Heart left ventricle (tissue), 16 donors: ENCODE measurements at regions not wholly inside any gene's neighbourhood (a gene's known extent, or its start where the extent isn't known, plus 50 kb on each side); places are given as distances from the start of the nearest gene placed in this dataset.

Source experiments
- ATAC-seq, 4 donors: fragments of 200-7000 bp; cut with Tn5 transposase; one replicate each; pipeline ENCODE4 v1.9.1; 2020 to 2022; ENCODE audit warnings: moderate library complexity in 4 of 4, mild to moderate bottlenecking in 3 of 4, moderate number of reproducible peaks in 1 of 4
- DNase-seq, 5 donors: peaks; one replicate each; pipeline ENCODE4 v3.0.0-alpha.2; 2020
- H3K27ac ChIP-seq, 12 donors: fragments of 200-600 bp; sonication (generic) in 4 of 12; one replicate each; pipeline versions ENCODE4 v1.5.0 to v1.8.0; 2016 to 2022; ENCODE audit warnings: mild to moderate bottlenecking in 2 of 12
- H3K27me3 ChIP-seq, 9 donors: fragments of 200-600 bp; sonication (generic) in 2 of 9; one replicate each; pipeline versions ENCODE4 v1.5.1 to v1.8.0; 2016 to 2022; ENCODE audit warnings: mild to moderate bottlenecking in 3 of 9
- H3K36me3 ChIP-seq, 9 donors: fragments of 200-600 bp; sonication (generic) in 2 of 9; one replicate each; pipeline versions ENCODE4 v1.5.0 to v1.8.0; 2018 to 2022; ENCODE audit warnings: mild to moderate bottlenecking in 2 of 9
- H3K4me1 ChIP-seq, 12 donors: fragments of 200-600 bp; sonication (generic) in 4 of 12; one replicate each; pipeline versions ENCODE4 v1.5.0 to v1.8.0; 2016 to 2022; ENCODE audit warnings: mild to moderate bottlenecking in 3 of 12
- H3K4me3 ChIP-seq, 12 donors: fragments of 200-600 bp; sonication (generic) in 4 of 12; one replicate each; pipeline versions ENCODE4 v1.5.0 to v1.8.0; 2017 to 2022; ENCODE audit warnings: mild to moderate bottlenecking in 9 of 12, moderate library complexity in 4 of 12
- H3K9me3 ChIP-seq, 12 donors: fragments of 200-600 bp; sonication (generic) in 4 of 12; one replicate each; pipeline versions ENCODE4 v1.5.0 to v1.8.0; 2016 to 2022; ENCODE audit warnings: mild to moderate bottlenecking in 1 of 12
- CTCF ChIP-seq, 12 donors: fragments of 200-600 bp; sonication (generic) in 4 of 12; IDR thresholded peaks; one replicate each; pipeline versions ENCODE4 v1.5.0 to v1.8.0; 2018 to 2022; ENCODE audit warnings: antibody characterized with exemption in 12 of 12, mild to moderate bottlenecking in 5 of 12
- POLR2A ChIP-seq, 2 donors: fragments of 450-650 bp; IDR thresholded peaks; one replicate each; pipeline ENCODE4 v1.6.1; 2017; ENCODE audit warnings: antibody characterized with exemption in 2 of 2, mild to moderate bottlenecking in 2 of 2, moderate library complexity in 2 of 2
- WGBS, 4 donors: extraction: QIAGEN DNeasy Blood & Tissue Kit in 2 of 4; methylation state at CpG; one replicate each; pipeline versions ENCODE4 v1.1.5 to v1.1.7; 2013 to 2018; 5-methylcytosine and 5-hydroxymethylcytosine counted together
- intact Hi-C, 10 donors: fragments of 100-400 bp; cut with DNase I; formaldehyde crosslinking; loops; one replicate each; pipeline versions ENCODE4 v1.11.1 to v1.14.2; 2022
- donor health status: ischemic (EF 13 %, LVEDD 7.1; RV severe dilation, severe dysfunction).
- donor health status: healthy with polysubstance abuse.
- donor health status: DM: no; HTN: yes; CAD: no.
- donor health status: DM: no; HTN: no; CAD: no.
- donor health status: ischemic (EF 25% LVEDD 6.9; RV normal size, moderate dysfunction).
- donor health status: ischemic (EF 25% LVEDD 5.7; RV mildly dilated, moderate dysfunction).
- donor health status: healthy.
- donor health status: DM: yes; HTN: yes; CAD: no.
- donor health status: ischemic (EF 35%, LVEDD 5.7; RV mildly dilated, moderate dysfunction).
- donor health status: nonischemic (EF 11% LVEDD 7.7; RV severe dilation, severe dysfunction).
- donor health status: DM: yes; HTN: yes; CAD: no.
- donor health status: PGD.
- donor health status: ischemic (EF 29% LVEDD 5.4; RV normal size, mild dysfunction).
- donor health status: nonischemic (EF 23%, LVEDD 6.1; RV moderate dilation, normal function).

- intact Hi-C loops, result no loop called here
- DNase-seq (no peak), ATAC-seq (no peak)
- Histone ChIP-seq H3K27ac (no peak overlapping the region), H3K4me3 (no peak overlapping the region), H3K27me3 (no peaks in the 10 kb centered on the region), H3K36me3 (no peaks in the 10 kb centered on the region), H3K4me1 (peaks cover 0 to 5% (median 0%) of the 10 kb centered on the region in 12 donors), H3K9me3 (no peaks in the 10 kb centered on the region)
- TF ChIP-seq POLR2A (IDR thresholded peaks at IDR 0.05), result no peak
- TF ChIP-seq CTCF (IDR thresholded peaks at IDR 0.05), result no peak
- WGBS, 4 donors, result 82 to 87% (median 85%) methylated on average over 3 of the region's 3 CpGs
Observed at GRCh38 chr3:152051501-152052404, 178.3 kb downstream of the SUCNR1 start.

GRCh38 chr3:152053866-152054265, 180.4 kb downstream of the SUCNR1 start:
- no peaks in the 10 kb centered on the region for H3K27me3 ChIP-seq
- TF ChIP-seq CTCF (IDR thresholded peaks at IDR 0.05) (no peak), POLR2A (IDR thresholded peaks at IDR 0.05) (no peak)
- no peaks in the 10 kb centered on the region for H3K9me3 ChIP-seq
- H3K36me3 ChIP-seq, result no peaks in the 10 kb centered on the region
- ATAC-seq, result no peak
- WGBS, 4 donors, result 93 to 100% (median 98%) methylated on average over 1 of the region's 1 CpG
- intact Hi-C loops, result no loop called here
- H3K27ac ChIP-seq, result no peak overlapping the region
- no peaks in the 10 kb centered on the region for H3K4me1 ChIP-seq
- H3K4me3 ChIP-seq, result no peak overlapping the region
- no peak for DNase-seq

GRCh38 chr3:152054315-152054714, 180.9 kb downstream of the SUCNR1 start:
- Histone ChIP-seq H3K36me3 (no peaks in the 10 kb centered on the region), H3K9me3 (no peaks in the 10 kb centered on the region), H3K4me1 (no peaks in the 10 kb centered on the region), H3K27me3 (no peaks in the 10 kb centered on the region), H3K4me3 (no peak overlapping the region), H3K27ac (no peak overlapping the region)
- no peak for DNase-seq
- 85 to 89% (median 88%) methylated on average over 3 of the region's 3 CpGs for WGBS, 4 donors
- no peak for ATAC-seq
- TF ChIP-seq POLR2A (IDR thresholded peaks at IDR 0.05) (no peak), CTCF (IDR thresholded peaks at IDR 0.05) (no peak)
- intact Hi-C loops, result no loop called here

GRCh38 chr3:152056073-152056472, 182.6 kb downstream of the SUCNR1 start:
- Histone ChIP-seq H3K4me3 (no peak overlapping the region), H3K27ac (no peak overlapping the region), H3K27me3 (no peaks in the 10 kb centered on the region), H3K36me3 (no peaks in the 10 kb centered on the region), H3K4me1 (no peaks in the 10 kb centered on the region), H3K9me3 (no peaks in the 10 kb centered on the region)
- 77 to 89% (median 82%) methylated on average over 3 of the region's 3 CpGs for WGBS, 4 donors
- DNase-seq, result no peak
- intact Hi-C loops, result no loop called here
- TF ChIP-seq POLR2A (IDR thresholded peaks at IDR 0.05) (no peak), CTCF (IDR thresholded peaks at IDR 0.05) (no peak)
- no peak for ATAC-seq
